Activated CD8-positive, alpha-beta memory T cell treated with anti-CD3 and anti-CD28 coated beads for 48 hours (primary cell): ENCODE measurements at regions not wholly inside any gene's neighbourhood (a gene's known extent, or its start where the extent isn't known, plus 50 kb on each side); places are given as distances from the start of the nearest gene placed in this dataset.

Experiments used
- DNase-seq, 3 experiments: peaks; one replicate each; pipeline ENCODE4 v3.0.0-alpha.2; 2020; ENCODE audit warnings: low read depth in 2 of 3, low spot score in 2 of 3

GRCh38 chr9:7957803-7958202 is 158.2 kb upstream of the DMAC1 start:
- DNase-seq, result no peak

GRCh38 chr9:7947577-7947976 is 148.0 kb upstream of the DMAC1 start:
- no peak for DNase-seq

- no peak for DNase-seq
These were observed 146.9 kb upstream of the DMAC1 start for GRCh38 chr9:7946458-7946857.

GRCh38 chr9:7944572-7944971 is 145.0 kb upstream of the DMAC1 start:
- no peak for DNase-seq

GRCh38 chr9:7937761-7938491 is 138.3 kb upstream of the DMAC1 start:
- DNase-seq, result no peak

GRCh38 chr9:7936996-7937395 is 137.4 kb upstream of the DMAC1 start:
- DNase-seq, result no peak

GRCh38 chr9:7936163-7936562 is 136.6 kb upstream of the DMAC1 start:
- DNase-seq, result no peak

- DNase-seq, result no peak
These were observed 136.1 kb upstream of the DMAC1 start for GRCh38 chr9:7935681-7936080.

GRCh38 chr9:7932767-7933166 is 133.2 kb upstream of the DMAC1 start:
- DNase-seq, result no peak

GRCh38 chr9:7930613-7931012 is 131.0 kb upstream of the DMAC1 start:
- no peak for DNase-seq

- DNase-seq, result no peak
These were observed 122.1 kb upstream of the DMAC1 start for GRCh38 chr9:7921545-7922197.

GRCh38 chr9:7912037-7912535 is 112.5 kb upstream of the DMAC1 start:
- DNase-seq, result no peak

GRCh38 chr9:7910426-7911020 is 110.9 kb upstream of the DMAC1 start:
- DNase-seq, result no peak

GRCh38 chr9:7909537-7909936 is 110.0 kb upstream of the DMAC1 start:
- no peak for DNase-seq

- DNase-seq, result no peak
These were observed 108.2 kb upstream of the DMAC1 start for GRCh38 chr9:7907551-7908337.

- no peak for DNase-seq
These were observed 107.4 kb upstream of the DMAC1 start for GRCh38 chr9:7906783-7907550.

- DNase-seq, result no peak
These were observed 102.0 kb upstream of the DMAC1 start for GRCh38 chr9:7901621-7902020.

GRCh38 chr9:7900541-7900940 is 101.0 kb upstream of the DMAC1 start:
- no peak for DNase-seq

GRCh38 chr9:7899753-7900152 is 100.2 kb upstream of the DMAC1 start:
- no peak for DNase-seq

GRCh38 chr9:7894231-7894630 is 94.7 kb upstream of the DMAC1 start:
- no peak for DNase-seq

GRCh38 chr9:7892975-7893374 is 93.4 kb upstream of the DMAC1 start:
- no peak for DNase-seq
